Peyer's patch (tissue), 4 donors: ENCODE measurements at regions not wholly inside any gene's neighbourhood (a gene's known extent, or its start where the extent isn't known, plus 50 kb on each side); places are given as distances from the start of the nearest gene placed in this dataset.

Source experiments
- CTCF ChIP-seq, 6 experiments: fragments of 450-650 bp in 4 of 6; fragments of 200-600 bp in 2 of 6; sonication (generic) in 1 of 6; IDR thresholded peaks; one replicate each; pipeline ENCODE4 v1.5.1; 2017 to 2019; ENCODE audit warnings: antibody characterized with exemption in 6 of 6, mild to moderate bottlenecking in 3 of 6, moderate library complexity in 1 of 6
- POLR2A ChIP-seq, 2 donors: fragments of 450-650 bp; IDR thresholded peaks; one replicate each; pipeline ENCODE4 v1.5.1; 2017; ENCODE audit warnings: antibody characterized with exemption in 2 of 2, mild to moderate bottlenecking in 2 of 2, moderate library complexity in 2 of 2

GRCh38 chr22:49270595-49271368 is 556.9 kb downstream of the BRD1 start:
- TF ChIP-seq POLR2A (IDR thresholded peaks at IDR 0.05) (no peak), CTCF (IDR thresholded peaks at IDR 0.05) (no peak)
